VCaP (cell line): ENCODE measurements at regions not wholly inside any gene's neighbourhood (a gene's known extent, or its start where the extent isn't known, plus 50 kb on each side); places are given as distances from the start of the nearest gene placed in this dataset.

Source experiments
- H3K27ac ChIP-seq: fragments of 450-650 bp; 2 replicates; pipeline ENCODE4 v1.5.1; 2017
- TF ChIP-seq, protein P1 (sequence below): fragments of 450-650 bp; conservative IDR thresholded peaks from 2 replicates; pipeline ENCODE4 v1.5.1; 2017; ENCODE audit warnings: mild to moderate bottlenecking, moderate library complexity

DNA sequence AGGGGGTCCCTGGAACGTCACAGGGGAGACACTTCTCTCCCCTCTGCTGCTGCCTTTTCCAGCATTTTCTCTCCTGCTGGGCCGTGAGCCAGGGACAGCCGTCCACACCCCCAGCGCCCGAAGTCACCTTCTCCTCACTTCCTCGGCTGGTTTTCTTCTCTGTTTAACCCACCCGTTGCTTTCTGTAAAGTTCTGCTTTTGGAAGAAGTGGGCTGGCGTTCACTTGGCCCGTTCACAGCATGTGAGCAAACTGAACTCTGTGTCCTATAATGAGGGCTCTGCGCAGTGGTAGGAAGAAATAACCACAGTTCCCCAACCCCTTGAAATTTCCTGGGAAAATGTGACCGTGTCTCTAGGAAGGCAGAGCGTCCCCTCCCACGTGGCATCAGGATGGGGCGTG, 187.0 kb upstream of the HDAC4 start:
- no peak overlapping the region for H3K27ac ChIP-seq
- TF ChIP-seq, protein P1, sequence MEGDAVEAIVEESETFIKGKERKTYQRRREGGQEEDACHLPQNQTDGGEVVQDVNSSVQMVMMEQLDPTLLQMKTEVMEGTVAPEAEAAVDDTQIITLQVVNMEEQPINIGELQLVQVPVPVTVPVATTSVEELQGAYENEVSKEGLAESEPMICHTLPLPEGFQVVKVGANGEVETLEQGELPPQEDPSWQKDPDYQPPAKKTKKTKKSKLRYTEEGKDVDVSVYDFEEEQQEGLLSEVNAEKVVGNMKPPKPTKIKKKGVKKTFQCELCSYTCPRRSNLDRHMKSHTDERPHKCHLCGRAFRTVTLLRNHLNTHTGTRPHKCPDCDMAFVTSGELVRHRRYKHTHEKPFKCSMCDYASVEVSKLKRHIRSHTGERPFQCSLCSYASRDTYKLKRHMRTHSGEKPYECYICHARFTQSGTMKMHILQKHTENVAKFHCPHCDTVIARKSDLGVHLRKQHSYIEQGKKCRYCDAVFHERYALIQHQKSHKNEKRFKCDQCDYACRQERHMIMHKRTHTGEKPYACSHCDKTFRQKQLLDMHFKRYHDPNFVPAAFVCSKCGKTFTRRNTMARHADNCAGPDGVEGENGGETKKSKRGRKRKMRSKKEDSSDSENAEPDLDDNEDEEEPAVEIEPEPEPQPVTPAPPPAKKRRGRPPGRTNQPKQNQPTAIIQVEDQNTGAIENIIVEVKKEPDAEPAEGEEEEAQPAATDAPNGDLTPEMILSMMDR: no peak

DNA sequence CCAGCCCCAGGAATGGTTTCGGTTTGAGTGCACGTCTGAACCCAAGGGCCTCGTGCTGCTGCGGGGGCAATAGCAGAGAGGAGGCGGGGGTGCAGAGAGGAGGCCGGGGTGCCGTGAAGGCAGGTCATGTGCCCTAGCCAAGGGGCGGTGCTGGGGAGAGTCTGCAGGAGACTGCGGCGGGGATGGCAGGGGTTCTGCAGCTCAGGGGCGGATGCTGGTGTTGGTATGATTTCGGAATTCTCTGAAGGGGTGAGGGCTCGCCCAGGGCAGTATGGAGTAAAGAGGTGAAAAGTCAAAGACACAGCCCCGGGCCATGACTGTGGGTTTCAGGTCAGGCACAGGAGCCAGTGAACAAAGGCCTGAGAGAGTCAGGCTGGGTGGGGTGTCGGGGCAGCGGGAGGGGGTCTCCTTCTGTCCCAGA, 186.5 kb upstream of the HDAC4 start:
- TF ChIP-seq, protein P1: no peak
- H3K27ac ChIP-seq: peak overlapping the region; percentile 50

DNA sequence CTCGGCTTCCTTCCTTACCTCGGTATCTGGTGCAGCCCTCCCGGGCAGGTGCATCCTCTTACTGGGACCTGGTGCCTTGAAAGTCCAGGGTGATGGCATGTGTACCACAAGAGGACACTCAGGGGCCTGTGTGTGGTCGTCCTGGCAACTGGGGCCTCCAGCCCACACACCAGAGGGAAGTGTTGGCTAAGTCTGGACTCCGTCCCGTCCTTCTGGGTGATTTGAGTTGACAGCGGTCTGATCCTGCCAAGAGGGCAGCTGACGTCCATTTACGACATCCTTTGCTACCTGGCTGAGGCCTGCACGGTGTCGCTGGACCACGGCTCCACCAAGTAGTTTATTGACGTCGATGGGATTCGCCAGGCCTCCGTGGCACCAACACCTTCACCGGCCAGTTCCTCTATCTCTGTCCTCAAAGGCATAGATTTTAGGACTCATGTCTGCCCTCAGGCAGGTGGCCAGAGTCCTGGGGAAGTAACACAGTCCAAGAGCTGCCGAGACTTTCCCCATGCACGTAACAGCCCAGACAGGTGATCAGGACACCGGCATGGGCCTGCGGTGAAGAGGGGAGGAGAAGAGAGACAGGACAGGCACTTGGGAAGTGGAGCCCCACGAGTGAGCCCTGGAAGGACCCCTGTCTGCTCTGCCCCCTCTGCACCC, 186.0 kb upstream of the HDAC4 start:
- TF ChIP-seq, protein P1: peak; percentile 35
- H3K27ac ChIP-seq: peak overlapping the region; percentile 50

DNA sequence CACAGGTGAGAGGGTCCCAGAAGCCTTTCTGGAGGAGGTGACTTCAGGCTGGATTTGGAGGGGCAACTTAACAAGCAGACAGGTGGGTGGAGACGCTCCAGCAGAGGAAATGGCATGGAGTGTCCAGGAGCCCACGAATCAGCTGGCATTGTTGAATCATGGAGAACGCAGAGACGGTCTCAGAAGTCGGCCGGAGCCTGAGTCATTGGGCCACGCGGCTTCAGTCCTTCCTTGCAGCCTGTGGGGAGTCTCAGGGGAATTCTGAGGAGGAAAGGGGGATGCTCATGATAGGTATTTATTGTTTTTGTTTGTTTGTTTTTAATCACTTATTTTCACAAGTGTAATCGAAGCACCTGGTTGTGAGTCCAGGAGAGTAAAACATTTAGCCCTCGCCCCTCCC, 184.6 kb upstream of the HDAC4 start:
- H3K27ac ChIP-seq: no peak overlapping the region
- TF ChIP-seq, protein P1: no peak

DNA sequence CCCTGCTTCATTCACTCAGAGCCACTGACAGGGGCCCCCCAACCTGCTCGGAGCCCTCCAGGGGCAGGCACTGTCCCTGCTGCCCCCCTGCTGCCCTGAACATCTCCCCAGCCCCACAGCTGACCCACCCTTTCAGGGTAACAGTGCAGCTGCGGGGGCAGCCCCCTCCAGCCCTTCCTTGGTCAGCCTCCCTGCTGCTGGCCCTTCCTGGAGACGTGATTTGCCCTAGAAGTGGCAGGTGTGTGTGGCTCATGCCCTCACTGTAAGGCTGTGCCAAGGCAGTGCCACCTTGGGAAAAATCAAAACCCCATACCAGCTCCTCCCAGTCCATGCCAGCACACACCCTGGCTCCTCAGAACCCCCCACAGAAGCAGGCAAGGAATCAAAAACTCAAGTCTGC, 184.2 kb upstream of the HDAC4 start:
- H3K27ac ChIP-seq: no peak overlapping the region
- TF ChIP-seq, protein P1: no peak

DNA sequence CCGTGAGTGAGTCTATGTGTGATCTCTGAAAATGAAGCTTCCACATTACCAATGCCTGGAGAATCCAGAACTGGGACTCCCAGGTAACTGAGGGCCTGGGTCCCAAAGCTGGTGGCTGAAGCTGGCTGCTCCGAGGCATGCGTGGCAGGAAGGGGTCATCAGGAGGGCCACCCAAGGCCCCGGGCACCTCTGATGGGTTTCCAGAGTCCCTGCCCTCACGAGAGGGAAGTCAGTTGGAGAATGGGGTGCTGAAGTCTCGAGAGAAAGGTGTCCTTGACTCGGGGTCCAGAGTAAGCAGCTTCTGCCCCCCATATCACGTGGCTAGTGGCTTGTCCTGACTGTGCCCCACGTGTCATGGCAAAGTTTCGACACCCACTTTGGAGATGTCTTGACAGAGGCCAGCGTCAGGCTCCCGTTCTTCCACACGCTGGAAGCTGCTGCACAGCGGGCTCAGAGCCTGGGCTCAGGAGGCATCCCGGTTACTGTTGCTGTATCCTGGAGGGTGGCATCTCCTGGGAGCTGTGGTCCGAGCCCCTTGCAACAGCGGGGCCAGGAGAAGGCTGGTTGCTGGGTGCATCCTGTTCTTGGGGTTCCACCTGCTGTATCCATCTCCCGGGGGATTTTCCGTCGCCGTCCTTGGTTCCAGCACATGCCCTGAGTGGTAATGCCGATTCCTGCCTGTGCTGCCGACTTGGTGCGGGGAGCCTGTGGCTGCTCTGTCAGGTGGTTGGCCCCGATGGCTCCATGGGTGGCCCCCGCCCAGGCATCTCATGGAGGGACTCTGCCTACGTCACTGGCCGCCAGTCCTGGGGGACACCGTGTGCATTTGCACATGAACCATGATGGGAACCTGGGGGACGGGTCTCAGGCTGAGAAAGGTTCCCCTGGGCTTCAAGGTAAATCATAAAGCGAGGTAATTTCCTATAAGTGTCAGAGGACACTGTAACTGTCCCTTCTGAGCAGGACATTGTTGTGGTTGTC, 183.3 kb upstream of the HDAC4 start:
- TF ChIP-seq, protein P1: no peak
- H3K27ac ChIP-seq: no peak overlapping the region

DNA sequence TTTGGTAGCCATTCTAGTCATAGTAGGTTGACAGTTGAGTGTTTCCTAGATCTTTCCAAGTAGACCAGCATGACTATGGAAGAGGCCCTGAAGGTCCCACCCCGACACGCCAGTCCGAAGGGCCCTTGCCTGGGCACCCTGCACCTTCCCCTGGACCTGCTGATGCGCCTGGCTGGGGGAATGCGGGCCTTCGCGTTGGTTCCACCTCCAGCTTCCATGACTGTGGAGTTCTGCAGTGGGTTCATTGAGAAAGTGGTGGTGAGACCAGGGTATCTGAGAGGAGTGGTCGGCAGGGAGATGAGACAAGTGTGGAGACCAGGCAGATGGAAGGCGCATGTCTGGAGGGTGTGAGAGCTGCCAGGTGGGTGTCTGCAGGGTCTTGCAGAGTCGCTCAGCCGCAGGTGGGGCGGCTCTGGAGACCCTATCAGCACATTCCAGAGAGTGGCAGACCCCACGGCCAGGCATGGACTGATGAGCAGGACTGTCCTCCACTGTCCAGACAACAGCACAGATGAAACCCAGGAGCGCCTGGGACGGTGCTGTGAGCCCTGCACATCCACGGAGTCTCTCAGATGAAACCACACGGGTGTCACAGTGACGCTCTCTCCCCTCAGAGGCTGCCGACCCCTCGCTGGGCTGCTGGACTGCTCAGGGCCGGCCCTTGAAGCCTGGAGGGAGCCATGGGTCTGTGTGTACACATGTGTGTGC, 182.5 kb upstream of the HDAC4 start:
- TF ChIP-seq, protein P1: no peak
- no peak overlapping the region for H3K27ac ChIP-seq
